GM21360 (cell line): ENCODE measurements at regions not wholly inside any gene's neighbourhood (a gene's known extent, or its start where the extent isn't known, plus 50 kb on each side); places are given as distances from the start of the nearest gene placed in this dataset.
"Not testable (repeated sequence)": the region's sequence is repeated elsewhere in the genome, so short reads cannot be mapped to it uniquely, and the experiment has no call there.

ENCODE experiments used
- ATAC-seq: cut with Tn5 transposase; IDR thresholded peaks from one replicate; pipeline ENCODE4 v1.9.1; 2021; ENCODE audit warnings: mild to moderate bottlenecking, moderate library complexity; ENCODE audit not compliant: unreplicated experiment

DNA sequence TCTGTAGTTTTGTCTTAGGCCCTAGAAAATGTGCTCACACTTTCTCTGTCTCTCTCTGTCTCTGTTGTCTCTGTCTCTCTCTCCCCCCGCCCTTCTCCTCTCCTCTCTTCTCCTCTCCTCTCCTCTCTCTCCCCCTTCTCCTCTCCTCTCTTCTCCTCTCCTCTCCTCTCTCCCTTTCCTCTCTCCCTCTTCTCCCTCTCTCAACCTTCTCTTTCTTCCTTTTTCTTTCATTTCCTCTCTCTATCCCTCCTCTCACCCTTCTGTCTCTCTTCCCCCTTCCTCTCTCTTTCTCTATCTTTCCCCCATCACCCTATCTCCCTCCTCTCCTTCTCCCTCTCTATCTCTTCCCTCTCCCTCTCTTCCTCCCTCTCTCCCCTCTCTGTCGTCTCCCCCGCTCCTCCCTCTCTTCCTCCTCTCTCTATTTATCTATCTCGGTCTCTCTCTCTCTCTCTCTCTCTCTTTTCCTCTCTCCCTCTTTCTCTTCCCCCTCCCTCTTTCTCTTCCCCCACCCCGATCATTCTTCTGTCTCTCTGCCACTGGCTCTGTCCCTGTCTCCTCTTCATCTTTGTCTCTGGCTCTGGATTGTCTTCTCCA, 107.2 kb upstream of the C16orf82 start:
- no peak for ATAC-seq

- no peak for ATAC-seq
Measured at GRCh38 chr16:26961459-26961858, 105.3 kb upstream of the C16orf82 start.

- no peak for ATAC-seq
Measured at GRCh38 chr16:26963109-26963508, 103.6 kb upstream of the C16orf82 start.

GRCh38 chr16:26969589-26970231, 97.0 kb upstream of the C16orf82 start:
- ATAC-seq = no peak

DNA sequence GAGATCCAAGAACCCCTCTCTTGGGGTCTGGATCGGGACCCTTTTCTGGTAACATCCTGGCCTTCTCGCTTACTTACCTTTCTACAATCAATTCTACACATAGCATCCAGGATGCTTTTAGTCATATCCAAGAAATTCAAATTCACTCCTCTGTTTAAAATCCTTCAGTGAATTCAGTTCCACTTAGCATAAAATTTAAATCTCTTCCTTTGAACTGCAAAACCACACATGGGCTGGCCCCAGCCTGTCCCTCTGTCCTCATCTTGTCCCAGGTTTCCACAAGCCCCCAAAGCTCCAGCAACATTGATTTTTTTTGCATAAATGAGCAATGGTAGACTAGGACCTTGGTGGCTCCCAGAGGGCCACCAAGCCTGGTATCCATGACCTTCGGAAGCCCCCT, 96.4 kb upstream of the C16orf82 start:
- ATAC-seq = no peak

- ATAC-seq = no peak
Measured at GRCh38 chr16:26976873-26977272, 89.9 kb upstream of the C16orf82 start.

DNA sequence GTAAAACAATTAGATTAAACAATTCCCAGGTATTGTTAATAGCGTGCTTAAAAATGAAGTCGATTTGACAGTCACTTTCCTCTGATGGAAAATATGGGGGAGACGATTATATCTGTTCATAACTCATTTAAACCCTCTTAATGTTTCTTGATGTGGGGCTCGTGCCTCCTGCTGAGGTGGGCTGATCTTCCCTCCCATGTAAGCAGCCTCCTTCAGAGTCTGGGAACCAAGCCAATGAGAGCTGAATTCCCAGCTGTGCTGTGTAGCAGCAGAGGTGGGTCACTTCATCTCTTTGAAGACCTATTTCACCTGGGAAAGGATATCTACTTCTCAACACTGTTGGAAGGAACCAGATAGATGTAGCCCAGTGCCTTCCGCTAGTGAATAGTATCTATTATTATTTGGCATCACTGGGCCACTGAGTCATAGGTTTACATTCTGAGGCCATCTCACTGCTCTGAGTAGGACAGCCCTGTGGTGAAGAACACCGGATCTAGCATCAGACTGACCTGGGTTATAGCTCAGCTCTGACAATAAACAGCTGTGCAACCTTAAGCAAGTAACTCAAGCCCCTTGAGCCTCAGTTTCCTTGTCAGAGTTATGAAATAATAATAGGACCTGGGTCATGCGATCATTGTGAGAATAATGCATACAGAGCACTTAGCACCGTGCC, 85.3 kb upstream of the C16orf82 start:
- ATAC-seq = no peak

DNA sequence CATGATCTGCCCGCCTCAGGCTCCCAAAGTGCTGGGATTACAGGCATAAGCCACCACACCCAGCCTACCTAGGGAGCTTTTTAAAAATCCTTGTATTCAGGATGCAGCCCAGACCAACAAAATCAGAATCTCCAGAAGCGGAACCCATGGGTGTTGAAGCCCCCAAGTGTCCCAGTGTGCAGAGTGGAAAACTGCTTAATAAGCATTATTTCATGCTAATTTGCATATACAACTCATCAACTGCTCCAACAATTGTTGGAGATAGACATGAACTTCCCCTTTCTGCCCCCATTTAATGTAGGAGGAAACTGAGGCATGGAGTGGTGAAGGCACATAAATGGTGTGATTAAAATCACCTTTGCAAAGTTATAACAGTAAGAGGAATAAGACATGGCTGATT, 84.3 kb upstream of the C16orf82 start:
- no peak for ATAC-seq

DNA sequence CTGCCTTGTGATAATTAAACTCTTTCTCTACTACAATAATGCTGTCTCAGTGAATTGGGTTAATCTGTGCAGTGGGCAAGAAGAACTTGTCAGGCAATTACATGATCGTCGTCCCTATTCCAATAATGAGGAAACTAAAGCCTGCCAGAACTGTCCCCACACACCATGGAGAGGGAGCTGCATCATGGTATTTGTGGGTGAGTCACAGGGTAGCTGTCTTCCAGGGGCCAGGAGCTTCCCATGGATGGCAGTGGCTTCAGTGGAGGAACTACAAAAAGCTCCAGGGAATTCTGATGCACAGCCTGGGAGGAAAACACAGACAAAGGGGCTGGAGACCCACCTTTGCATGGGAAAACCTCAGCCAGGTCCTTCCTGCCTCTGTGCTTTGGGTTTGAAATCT, 83.3 kb upstream of the C16orf82 start:
- no peak for ATAC-seq

DNA sequence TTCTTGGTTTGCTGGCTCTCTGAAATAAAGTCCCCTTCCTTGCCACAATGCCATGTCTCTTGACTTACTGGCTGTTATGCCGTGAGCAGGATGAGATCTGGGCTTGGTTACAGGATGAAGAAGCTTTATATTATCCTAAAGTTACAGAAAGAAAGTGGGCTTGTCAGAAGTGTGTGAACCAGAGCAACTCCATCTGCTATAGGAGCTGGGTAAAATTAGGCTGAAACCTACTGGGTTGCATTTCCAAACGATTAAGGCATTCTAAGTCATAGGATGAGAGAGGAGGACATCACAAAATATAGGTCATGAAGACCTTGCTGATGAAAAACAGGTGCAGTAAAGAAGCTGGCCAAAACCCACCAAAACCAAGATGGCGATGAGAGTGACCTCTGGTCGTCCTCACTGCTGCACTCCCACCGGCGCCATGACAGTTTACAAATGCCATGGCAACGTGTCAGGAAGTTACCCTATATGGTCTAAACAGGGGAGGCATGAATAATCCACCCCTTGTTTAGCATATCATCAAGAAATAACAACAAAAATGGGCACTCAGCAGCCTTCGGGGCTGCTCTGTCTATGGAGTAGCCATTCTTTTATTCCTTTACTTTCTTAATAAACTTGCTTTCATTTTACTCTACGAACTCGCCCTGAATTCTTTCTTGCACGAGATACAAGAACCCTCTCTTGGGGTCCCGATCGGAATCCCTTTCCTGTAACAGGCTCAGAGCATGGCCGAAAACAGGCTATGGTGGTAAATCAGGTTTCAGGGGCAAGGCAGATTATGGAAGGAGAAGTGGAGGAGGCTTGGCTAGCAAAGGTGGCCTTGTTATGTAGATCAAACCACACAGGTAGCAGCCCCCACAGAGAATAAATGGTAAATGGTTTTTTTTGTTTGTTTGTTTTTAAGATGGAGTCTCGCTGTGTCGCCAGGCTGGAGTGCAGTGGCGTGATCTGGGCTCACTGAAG, 81.3 kb upstream of the C16orf82 start:
- ATAC-seq = no peak

DNA sequence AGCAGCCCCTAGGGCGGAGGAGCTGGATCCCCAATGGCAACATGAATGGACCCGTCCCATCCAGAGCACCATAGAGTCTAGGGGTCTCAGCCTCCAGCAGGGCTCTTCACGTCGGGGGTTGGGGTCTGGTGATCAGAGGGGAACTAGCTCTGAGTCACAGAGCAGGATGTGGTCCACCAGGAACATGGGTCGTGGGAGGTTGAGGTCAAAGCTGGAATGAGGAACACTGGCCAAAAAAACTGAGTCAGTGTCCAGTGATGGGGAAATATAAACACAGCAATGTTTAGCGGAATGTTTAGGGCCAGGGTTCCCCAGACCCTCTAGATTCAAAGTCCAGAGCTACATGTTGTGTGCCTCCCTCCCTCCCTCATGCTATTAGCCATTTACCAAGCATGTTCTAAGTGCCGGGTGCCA, 79.1 kb upstream of the C16orf82 start:
- no peak for ATAC-seq

- ATAC-seq = no peak
Measured at GRCh38 chr16:26988186-26988585, 78.5 kb upstream of the C16orf82 start.

DNA sequence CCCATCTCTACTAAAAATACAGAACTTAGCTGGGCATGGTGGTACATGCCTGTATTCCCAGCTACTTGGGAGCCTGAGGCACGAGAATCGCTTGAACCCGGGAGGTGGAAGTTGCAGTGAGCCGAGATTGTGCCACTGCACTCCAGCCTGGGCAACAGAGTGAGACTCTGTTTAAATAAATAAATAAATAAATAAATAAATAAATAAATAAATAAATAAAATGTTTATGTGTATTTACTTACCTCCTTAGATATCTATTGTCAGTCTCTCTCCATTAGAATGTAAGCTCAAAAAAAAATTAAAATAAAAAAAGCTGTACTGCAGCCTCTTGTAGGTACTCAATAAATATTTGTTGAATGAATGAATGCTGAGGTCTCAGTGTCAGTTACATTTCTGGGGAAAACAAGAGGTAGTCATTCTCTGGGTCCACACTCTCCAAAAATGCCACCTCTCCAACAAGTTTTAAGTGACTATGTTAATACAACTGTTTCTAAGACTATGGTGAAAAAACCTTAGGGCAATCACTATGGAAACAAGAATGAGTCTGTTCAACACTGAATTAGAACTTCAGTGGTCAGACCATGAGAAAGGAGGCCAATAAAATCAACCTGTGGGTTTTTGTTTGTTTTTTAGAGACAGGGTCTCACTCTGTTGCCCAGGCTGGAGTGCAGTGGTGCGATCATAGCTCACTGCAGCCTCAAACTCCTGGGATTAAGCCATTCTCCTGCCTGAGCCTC, 76.2 kb upstream of the C16orf82 start:
- ATAC-seq = not testable (repeated sequence)

DNA sequence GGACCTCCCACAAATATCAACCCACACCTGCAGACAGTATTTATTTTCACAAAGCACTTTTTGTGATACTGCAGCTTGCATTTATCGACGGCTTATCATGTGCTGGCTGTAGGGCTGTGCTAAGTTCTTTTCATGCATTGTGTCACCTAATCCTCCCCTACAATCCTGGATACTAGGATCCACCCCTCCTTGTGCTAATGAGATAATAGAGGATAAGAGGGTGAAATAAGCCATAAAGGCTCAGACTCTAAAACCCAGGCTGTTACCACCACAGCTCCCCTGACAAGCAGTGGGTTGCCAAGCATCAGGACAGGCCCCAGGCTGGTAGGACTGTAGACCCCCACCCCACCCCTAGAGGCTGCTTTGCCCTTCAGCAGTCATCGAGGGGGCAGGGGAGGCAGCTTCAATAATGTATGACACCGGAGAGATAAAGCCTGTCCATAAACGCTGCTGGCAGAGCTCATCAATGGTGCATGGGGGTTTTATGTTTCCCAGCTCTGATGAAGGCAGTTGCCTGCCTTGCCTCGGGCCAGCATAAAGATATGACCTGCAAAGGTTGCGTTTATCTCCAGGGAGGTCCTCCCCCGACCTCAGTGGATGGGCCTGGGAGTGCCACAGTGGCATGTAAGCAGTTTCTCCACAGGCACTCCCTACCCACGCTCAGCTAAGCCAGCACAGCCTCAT, 73.9 kb upstream of the C16orf82 start:
- ATAC-seq = no peak

- no peak for ATAC-seq
Measured at GRCh38 chr16:26993511-26993910, 73.2 kb upstream of the C16orf82 start.

GRCh38 chr16:26993963-26994362, 72.8 kb upstream of the C16orf82 start:
- ATAC-seq = no peak

DNA sequence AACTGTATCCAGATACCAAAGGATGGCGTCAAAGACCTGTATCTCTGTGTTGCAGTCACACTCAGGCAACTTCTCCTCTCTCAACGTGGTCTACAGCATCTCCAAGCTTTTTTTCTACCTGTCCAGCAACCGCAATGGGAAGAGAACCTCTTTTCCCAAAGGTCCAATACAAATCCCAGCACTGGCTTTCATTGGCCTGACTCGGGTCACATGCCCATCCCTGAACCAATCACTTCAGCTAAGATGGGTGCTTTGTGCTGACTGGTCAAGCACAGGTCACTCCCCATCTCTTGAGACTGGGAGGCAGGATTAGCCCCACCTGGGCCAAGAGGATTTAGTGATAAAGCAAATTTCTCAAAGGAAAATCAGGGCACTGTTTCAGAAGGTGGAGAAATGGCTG, 71.2 kb upstream of the C16orf82 start:
- ATAC-seq = no peak

GRCh38 chr16:27005386-27005785, 61.3 kb upstream of the C16orf82 start:
- no peak for ATAC-seq
